ENCODE measurements at regions not wholly inside any gene's neighbourhood (a gene's known extent, or its start where the extent isn't known, plus 50 kb on each side); places are given as distances from the start of the nearest gene placed in this dataset.
"Not testable (repeated sequence)": the region's sequence is repeated elsewhere in the genome, so short reads cannot be mapped to it uniquely, and the experiment has no call there.

DNA sequence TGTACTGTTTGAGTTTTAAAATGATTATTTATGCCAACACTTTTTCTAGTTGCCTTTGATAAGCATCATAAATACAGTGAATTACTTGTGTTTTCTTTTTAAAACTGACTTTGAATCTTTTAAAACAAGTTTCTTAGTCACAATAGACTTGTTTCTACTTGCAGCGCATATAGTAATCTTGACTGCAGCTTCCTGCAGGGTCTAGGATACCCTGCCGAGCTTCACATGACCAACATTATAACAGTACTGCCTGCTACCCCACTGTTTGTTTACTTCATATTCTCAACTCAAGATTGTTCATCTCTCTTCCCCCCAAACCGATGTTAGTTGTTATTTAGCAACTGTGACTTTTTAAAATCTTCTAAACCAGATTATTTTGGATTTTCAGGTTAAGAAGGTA lies 751.3 kb upstream of the NEGR1 start:
- DNase-seq = no peak

DNA sequence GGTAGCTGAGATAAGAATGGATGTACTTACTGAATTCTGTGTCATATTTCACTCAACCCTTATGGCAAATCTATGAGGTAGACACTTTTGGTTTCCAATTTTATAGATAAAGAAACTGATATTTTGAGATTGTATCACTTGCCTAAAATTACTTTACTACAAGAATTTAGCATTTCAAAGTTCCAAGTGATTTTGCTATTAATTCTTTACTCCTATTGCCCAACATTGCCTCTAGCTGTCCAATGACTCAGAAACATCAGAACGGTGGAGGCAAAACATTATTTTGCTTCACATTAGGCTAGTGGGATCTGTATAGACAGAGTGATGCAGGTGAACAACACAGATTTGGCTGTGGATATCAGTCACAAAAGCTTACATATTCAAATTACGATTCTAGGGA lies 747.2 kb upstream of the NEGR1 start:
- DNase-seq = no peak

DNA sequence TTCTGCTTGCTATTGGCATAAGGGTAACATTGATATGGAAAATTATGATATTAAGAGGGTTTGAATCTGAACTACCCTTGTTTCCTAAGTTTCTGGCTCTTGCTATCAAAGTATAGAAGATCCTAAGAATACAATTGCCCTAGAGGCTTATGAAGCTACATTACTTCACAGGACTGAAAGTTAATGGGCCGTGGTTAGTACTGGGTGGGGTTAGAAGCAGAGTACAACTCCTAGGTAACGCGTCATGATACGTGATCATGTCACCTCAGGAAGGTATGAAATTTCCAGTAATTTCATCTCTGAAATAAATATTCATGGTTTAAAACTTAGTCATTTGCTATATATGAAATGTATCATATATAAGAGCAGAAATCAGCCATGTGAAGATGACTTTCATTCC lies 743.8 kb upstream of the NEGR1 start:
- DNase-seq = no peak

DNA sequence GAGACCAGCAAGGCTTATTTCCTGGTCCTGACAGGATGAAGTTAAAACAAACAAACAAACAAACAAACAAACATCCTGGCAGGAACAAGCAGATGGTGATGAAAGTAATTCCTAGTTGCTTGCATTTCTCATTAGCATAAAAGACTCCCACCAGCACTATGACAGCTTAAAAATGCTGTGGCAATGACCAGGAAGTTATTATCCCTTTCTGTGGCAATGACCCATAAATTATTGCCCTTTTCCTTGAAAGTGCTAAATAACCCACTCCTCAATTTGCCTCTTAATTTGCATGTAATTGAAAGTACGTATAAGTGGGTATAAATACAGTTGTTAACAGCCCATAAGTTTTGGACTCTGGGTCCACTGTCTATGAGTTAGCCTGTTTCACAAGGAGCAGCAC lies 727.6 kb upstream of the NEGR1 start:
- no peak for DNase-seq

DNA sequence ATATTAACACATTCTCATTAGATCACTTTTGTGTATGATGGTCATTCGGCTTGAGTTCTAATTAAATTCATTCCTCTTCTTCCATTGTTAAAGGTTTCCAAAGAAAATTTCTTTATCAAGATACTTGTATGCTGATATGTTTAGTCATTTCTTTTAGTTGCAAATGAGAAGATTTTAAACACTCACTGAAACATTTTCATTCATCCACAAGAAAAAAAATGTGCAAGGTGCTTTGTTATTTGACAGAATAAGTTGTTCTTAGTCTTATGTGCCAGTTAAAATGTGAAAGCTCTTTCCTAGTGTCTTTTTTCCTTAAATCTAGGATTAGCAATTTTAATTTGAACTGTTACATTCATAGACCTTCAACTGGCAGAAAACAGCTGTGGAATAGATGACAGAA lies 727.0 kb upstream of the NEGR1 start:
- DNase-seq = no peak

DNA sequence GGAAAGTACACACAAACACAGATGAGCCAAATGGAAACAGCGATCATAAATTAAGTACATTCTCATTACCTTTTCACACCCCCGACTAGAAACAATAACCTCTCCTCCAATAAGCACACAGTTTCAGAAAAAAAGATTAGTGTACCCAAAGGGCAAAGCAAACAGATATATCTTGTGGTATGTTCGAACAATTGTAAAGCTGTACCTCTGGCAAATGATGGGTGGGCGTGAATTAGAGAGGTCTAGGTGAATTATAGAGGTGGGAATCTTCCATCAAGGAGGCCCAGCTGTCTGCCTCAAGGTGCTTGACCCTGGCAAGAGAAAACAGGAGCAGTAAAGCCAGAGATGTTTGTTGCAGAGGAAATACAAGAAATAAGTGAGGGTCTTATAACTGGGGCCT lies 715.3 kb upstream of the NEGR1 start:
- DNase-seq = no peak

DNA sequence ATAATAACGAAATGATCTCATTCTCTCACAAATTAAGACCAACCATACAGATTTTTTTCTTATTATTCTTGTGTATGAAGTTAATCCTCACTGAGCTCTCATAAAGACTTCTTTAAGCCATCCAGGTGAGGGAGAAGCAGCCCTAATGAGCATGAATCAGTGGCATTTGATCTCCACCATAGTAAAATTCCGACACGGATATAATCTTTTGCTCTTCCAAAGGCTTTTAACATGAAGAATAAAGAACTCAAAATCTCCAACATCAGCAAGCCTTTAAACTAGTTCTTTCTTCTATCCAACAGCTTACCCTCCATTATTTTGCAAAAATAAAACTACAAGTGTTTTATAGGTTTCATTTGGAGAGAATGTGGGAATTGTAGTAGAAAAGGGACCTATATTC lies 714.7 kb upstream of the NEGR1 start:
- DNase-seq = no peak

DNA sequence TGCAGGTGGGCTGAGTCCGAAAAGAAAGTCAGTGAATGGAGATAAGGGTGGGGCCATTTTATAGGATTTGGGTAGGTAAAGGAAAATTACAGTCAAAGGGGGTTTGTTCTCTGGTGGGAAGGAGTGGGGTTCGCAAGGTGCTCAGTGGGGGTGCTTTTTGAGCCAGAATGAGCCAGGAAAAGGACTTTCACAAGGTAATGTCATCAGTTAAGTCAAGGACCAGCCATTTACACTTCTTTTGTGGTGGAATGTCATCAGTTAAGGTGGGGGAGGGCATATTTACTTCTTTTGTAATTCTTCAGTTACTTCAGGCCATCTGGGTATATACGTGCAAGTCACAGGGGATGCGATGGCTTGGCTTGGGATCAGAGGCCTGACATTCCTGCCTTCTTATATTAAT lies 705.5 kb upstream of the NEGR1 start:
- DNase-seq = not testable (repeated sequence)

DNA sequence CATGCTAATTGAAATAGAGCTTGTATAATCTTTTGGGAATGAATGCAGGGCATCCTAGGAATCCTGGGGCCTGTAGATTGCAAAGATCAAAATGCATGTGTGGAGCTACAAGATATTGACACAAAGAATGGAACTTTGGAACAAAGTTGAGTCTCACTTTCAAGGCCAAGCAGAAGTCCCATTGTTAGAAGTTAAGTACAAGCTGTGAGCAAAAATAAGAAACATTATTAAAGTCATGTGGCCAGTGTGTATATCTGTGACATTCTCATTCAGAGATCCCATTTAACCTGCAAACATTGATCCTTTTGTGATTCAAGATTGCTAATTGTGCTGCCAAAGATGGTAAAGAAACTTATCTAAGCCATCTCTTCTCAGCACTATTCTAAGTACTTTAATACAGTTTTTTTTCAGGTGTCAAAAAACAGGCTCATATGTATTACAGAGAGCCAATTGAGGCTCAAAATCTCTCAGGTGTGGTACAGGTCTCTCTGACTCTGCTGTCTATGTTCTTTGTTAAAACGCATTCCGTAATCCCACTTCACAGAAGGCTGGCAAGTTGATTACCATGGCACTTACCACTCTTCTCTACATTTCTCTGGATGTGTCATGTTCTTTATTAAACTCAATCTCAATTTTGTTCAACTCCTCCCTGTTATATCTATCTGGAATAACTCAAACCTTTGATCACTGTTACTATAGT lies 704.4 kb upstream of the NEGR1 start:
- no peak for DNase-seq

DNA sequence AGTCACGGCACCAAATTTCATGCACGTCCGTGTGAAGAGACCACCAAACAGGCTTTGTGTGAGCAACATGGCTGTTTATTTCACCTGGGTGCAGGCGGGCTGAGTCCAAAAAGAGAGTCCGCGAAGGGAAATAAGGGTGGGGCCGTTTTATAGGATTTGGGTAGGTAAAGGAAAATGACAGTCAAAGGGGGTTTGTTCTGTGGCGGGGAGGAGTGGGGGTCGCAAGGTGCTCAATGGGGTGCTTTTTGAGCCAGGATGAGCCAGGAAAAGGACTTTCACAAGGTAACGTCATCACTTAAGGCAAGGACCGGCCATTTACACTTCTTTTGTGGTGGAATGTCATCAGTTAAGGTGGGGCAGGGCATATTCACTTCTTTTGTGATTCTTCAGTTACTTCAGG lies 702.7 kb upstream of the NEGR1 start:
- DNase-seq = not testable (repeated sequence)

DNA sequence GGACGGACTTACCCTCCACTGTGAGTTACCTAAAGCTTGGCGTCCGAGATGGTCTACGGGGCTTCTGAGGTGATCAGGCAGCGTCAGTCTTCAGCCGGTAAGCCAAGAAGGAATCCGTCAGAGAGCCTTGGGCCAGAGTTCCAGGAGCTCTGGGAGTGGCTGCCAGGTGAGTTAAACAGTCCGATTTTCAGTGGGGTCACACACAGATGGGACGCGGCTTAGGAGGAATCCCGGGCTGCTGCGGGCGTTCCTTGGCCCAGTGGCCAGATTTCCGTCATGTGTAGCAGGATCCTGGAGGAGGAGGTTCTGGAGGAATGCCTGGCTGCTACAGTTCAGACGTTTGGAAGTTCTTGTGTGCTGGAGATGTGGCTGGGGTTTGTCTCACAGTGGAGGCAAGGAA lies 700.7 kb upstream of the NEGR1 start:
- DNase-seq = not testable (repeated sequence)

DNA sequence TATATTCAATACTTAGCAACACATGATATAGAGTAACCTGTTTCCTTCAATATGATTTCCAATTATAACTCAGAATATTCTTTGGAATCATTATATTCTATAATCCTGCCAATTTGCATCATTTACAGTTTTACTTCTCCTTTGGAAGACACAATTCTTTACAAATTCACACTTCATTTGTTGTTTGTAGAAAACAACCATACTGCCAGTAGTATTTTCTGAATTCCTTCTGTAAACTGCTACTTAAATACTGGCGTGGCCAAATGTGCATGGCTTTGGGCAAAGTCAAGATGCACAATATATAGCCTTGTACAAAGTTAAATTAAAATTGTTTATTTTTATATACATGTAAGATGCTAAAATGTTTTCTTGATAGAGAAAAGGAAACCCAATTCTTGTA lies 687.1 kb upstream of the NEGR1 start:
- DNase-seq = no peak

DNA sequence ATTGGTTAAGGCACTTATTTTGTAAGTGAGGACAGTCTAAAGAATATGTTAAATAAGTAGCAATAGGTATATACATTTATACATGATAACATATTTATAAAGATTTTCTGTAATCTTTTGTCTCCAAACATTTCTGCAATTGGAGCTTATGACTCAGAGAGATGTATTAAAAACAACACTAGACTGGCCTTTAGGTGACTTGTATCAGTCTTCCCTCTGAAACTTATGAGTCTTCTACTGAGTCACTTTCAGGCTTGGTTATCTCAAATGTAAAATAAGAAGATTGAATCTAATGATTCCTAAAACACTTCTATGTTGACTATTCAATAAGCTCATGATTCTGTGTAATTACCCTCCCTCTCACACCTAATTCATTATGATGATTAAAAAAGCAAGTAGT lies 672.6 kb upstream of the NEGR1 start:
- no peak for DNase-seq

DNA sequence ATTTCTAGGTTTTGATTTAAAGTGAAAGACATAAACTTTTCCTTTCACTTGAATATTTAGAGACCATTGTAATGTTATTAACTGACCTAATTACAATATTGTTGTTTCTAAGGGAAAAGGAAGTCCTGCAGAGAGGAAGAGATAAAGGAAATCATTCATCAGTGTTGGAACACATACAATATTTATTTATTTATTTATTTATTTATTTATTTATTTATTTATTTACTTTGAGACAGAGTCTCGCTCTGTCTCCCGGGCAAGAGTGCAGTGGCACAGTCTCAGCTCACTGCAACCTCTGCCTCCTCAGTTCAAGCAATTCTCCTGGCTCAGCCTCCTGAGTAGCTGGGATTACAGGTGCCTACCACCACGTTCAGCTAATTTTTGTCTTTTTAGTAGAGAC lies 668.6 kb upstream of the NEGR1 start:
- DNase-seq = not testable (repeated sequence)

DNA sequence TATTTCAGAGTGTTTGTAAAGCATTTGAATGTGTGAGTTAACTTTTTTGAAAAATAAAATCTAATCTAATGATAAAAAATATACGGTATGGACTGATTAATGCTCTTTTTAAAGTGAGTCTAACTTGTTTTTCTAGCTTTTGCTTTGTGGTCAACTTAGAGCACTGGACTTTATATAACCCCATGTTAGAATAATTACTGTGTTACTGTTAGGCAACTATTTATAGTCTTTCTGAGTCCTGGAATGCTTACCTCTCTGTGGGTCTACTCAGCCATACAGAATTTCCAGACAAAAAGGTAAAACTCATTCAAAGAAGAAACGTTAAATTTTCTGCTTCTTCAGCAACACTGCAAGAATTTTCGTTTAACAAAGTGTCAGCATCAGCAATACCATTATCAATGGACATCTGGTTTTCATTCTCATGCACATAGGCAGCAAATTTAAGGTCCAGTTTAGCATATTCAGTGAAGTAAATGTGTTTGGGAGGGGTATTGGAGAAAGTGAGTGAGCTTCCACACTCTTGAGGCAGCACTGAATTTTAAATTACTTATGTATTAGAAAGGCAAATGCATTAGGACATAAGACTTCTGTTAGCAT lies 664.7 kb upstream of the NEGR1 start:
- no peak for DNase-seq

DNA sequence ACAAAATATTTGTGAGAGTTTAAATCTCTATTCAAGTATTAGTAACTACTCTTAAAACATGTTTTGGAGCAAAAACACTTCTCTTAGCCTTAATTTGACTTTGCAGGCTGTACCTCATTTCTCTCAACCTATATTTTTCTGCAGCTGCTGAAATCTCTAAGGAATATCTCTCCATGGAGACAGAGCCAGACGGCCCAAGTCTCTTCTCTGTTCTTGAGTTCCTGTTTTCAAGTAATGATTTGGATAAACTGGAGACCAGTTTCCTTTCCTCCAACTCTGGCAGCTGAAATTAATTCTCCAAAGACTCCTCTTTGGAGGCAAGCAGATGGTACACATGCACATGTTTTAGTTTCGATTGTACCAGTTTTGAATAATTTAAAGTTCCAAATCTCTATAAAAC lies 659.7 kb upstream of the NEGR1 start:
- DNase-seq = no peak

DNA sequence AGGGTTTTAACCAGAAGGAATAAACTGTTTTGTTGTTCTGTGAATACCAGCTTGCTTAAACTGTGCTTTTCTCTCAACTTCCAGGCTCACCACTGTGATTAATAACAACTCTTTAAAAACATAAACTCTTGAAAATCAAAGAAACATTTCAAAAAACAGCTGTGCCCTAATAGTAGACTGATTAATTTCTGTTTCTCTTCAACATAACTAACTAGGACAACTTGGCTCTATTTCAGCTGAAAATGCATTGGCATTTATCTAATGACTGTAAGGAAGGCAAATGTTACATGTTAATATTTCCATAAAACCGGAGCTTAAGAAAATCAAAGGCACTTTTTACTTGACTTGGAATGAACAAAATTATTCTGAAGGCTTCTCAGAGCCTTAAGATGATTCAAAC lies 656.1 kb upstream of the NEGR1 start:
- DNase-seq = no peak

DNA sequence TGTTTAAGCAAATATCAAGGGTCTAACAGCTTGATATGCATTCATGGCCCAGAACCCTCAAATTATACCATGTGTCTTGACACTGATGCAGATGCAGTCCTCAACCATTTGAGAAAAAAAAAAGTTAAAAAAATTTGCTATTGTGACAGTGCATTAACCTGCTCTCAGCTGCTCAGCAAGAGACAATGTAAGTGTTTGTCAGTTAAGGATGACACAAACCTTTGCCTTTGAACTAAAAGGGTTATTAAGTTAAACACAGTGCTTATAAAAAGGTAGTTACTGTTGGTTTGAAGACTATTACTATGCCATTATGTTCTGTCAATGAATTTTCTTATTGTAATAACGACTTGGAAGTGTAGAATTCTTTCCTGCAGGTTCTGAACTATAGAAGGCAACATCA lies 655.6 kb upstream of the NEGR1 start:
- no peak for DNase-seq

DNA sequence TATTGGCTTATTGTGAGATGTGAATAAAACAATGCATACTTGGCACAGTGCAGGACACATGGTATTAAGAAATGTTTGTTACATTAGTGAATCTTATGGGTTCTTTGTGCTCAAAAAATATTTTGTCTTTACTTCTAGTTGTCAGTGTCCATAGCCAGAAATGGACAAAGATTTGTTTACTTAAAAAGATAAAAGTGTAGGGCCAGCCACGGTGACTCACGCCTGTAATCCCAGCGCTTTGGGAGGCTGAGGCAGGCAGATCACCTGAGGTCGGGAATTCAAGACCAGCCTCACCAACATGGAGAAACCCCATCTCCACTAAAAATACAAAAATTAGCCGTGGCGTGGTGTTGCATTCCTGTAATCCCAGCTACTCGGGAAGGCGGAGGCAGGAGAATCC lies 654.6 kb upstream of the NEGR1 start:
- DNase-seq = no peak

DNA sequence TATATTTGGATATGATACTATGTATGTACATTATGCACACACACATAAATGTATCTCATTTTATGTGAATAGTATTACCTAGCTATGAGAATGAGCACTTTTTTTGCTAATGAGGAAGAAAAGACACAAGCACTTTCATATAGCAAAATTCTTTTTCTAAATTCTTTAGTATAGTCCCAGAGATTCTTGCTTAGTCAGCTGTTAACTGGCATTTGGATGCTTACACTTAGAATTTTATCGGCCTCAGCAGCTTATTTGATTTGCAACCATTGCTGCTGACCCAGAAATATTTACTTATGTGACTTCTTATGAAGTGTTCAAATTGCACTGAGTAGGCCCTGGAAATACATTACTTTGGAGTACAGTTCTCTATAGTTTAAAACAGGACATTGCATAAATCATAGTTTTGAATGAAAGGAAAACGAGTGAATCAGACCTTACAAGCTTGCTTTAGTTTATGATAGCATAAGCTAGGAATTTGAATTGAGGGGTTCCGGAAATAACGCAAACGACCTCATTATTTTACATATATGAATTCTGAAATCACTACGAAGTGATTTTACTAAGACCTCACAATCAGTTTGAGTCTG lies 653.9 kb upstream of the NEGR1 start:
- DNase-seq = no peak

DNA sequence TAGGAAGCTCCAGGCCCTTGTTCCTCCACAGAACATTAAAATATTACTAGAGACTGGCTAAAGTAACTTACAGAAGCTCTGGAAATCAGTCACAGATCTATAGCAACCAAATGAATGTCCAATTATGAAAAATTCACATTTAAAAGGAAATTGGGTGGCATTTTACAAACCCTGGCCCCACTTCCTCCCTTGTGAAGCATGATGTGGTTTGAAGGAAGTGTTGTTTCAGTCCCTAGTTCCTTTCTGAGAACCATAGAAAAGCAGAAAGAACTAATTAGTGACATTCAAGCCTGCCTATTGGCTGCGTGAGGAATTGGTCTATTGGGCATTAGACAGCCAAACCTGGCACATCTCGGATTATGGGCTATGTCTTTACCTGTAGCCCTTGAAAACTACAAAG lies 649.7 kb upstream of the NEGR1 start:
- no peak for DNase-seq

DNA sequence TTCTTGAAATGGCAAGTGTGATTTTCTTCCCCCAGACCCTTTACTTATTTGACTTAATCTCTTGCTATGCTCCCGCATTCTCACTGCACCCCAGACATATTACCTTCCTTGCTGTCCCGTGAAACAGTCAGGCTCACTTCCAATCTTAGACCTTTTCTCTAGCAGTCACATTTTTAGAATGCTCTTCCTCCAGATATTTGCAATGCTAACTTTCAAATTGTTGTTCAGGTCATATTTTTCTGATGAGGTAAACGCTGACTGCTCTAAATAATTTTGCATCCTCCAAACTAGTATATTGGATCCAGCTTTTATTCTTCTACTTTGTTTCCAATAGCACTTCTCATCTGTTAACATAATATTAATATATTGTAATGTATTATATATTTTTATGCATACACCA lies 648.2 kb upstream of the NEGR1 start:
- no peak for DNase-seq

DNA sequence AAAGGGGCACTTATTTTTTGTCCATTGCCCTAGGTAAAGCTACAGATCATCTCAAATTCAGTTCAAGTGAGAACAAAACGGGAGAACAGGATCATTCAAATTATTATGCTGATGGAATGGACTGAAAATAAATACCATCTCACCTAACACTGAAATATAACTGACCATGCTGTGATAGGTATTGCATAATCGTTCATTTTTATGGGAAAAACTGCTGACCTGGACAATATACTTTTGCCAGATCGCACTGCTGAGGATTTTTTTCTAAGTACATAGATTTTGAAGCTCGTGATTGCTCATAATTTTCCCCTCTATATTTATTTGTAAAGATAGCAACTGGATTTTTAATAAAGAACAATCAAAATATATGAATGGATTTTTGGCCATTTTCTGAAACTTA lies 636.6 kb upstream of the NEGR1 start:
- DNase-seq = no peak

DNA sequence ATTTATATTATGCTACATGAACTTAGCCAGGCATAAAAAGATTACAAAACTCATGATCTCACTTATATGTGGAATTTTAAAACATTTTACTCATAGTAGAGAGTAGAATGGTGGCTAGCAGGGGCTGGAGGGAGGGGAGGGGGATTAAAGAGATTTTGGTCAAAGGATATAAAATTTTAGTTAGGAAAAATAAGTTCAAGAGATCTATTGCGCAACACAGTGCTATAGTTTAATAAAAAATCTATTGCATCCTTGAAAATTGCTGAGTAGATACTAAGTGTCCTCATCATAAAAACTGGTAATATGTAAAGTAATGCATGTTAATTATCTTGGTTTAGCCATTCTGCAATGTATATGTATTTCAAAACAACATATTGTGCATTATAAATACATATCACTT lies 635.6 kb upstream of the NEGR1 start:
- no peak for DNase-seq

DNA sequence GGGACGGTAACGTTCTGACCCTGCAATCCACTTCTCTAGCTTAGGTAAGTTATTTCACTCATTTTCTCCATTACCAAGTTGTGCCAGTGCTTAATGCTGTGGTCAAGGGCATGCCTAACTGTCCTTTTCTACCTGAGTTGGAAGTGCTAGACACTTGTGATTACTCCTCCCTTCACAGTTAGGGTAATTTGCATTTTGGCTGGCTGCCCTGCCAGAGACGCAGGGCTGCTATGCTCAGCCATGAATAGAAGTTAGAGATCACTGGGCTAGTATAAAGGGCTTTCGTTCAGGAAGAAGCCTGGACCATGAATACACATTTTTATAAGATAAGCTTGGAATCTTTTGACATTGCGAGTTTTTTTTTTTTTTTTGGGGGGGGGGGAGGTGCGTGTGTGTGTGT lies 633.2 kb upstream of the NEGR1 start:
- DNase-seq = no peak
